Right renal cortex interstitium (tissue), 3 donors: ENCODE measurements at regions not wholly inside any gene's neighbourhood (a gene's known extent, or its start where the extent isn't known, plus 50 kb on each side); places are given as distances from the start of the nearest gene placed in this dataset.

Experiments
- DNase-seq, 3 donors: peaks; one replicate each; pipeline ENCODE4 v3.0.0-alpha.2; 2013; ENCODE audit warnings: low read depth in 3 of 3, low spot score in 2 of 3

- DNase-seq: no peak
These were observed 79.5 kb upstream of the GALNT9 start for GRCh38 chr12:132408626-132409494.

- DNase-seq: no peak
These were observed 78.6 kb upstream of the GALNT9 start for GRCh38 chr12:132407992-132408391.

- no peak for DNase-seq
These were observed 78.1 kb upstream of the GALNT9 start for GRCh38 chr12:132407451-132407961.

GRCh38 chr12:132406493-132407450 is 77.4 kb upstream of the GALNT9 start:
- no peak for DNase-seq

GRCh38 chr12:132405742-132406251 is 76.4 kb upstream of the GALNT9 start:
- DNase-seq: no peak

- no peak for DNase-seq
These were observed 75.8 kb upstream of the GALNT9 start for GRCh38 chr12:132404951-132405741.

GRCh38 chr12:132404435-132404855 is 75.1 kb upstream of the GALNT9 start:
- no peak for DNase-seq

GRCh38 chr12:132403636-132404434 is 74.4 kb upstream of the GALNT9 start:
- DNase-seq: no peak

GRCh38 chr12:132402831-132403416 is 73.5 kb upstream of the GALNT9 start:
- no peak for DNase-seq

- no peak for DNase-seq
These were observed 72.6 kb upstream of the GALNT9 start for GRCh38 chr12:132401982-132402381.

GRCh38 chr12:132400011-132400641 is 70.7 kb upstream of the GALNT9 start:
- no peak for DNase-seq

- DNase-seq: no peak
These were observed 70.0 kb upstream of the GALNT9 start for GRCh38 chr12:132399092-132400010.

- no peak for DNase-seq
These were observed 69.1 kb upstream of the GALNT9 start for GRCh38 chr12:132398386-132398991.

GRCh38 chr12:132397934-132398385 is 68.6 kb upstream of the GALNT9 start:
- no peak for DNase-seq

- no peak for DNase-seq
These were observed 68.0 kb upstream of the GALNT9 start for GRCh38 chr12:132397152-132397933.

GRCh38 chr12:132396657-132397056 is 67.3 kb upstream of the GALNT9 start:
- DNase-seq: no peak
